HCT116 (cell line): ENCODE measurements at regions not wholly inside any gene's neighbourhood (a gene's known extent, or its start where the extent isn't known, plus 50 kb on each side); places are given as distances from the start of the nearest gene placed in this dataset.

Experiments
- ATAC-seq: fragments of 200-7000 bp; cut with Tn5 transposase; 2 replicates; pipeline ENCODE4 v1.9.1; 2020; ENCODE audit warnings: mild to moderate bottlenecking, moderate library complexity
- BruUV-seq: library from RNA; stranded (reverse); fragments of 400-500 nt; replicated peaks from 2 replicates; lab custom pipeline; 2021; lab: Mats Ljungman, UMichigan
- CTCF ChIA-PET: fragments of 300-600 bp; sonication (Branson Sonifier 250); formaldehyde crosslinking; loops from one replicate; lab custom pipeline; 2021; ENCODE audit warnings: antibody characterized with exemption; lab: Charles Lee
- POLR2A ChIA-PET: fragments of 300-600, 350-600 bp; sonication (Branson Sonifier 250); formaldehyde crosslinking; loops from one replicate; lab custom pipeline; 2021; ENCODE audit warnings: antibody characterized with exemption; lab: Charles Lee
- RAD21 ChIA-PET, 2 experiments: fragments of 300-600 bp; sonication (Branson Sonifier 250); formaldehyde crosslinking; loops; one replicate each; lab custom pipeline; 2023; ENCODE audit warnings: low total read pairs in 2 of 2; ENCODE audit not compliant: uncharacterized antibody in 2 of 2, unreplicated experiment in 2 of 2, low non-redundant PET in 1 of 2; lab: Charles Lee
- DNase-seq: peaks from one replicate; pipeline ENCODE4 v3.0.0-alpha.2; 2010; ENCODE audit warnings: low read depth, low spot score
- H2AFZ ChIP-seq: fragments of 200-600 bp; shearing (Covaris generic), sonication (generic); 2 replicates; pipeline ENCODE4 v1.6.1; 2017; ENCODE audit warnings: low read depth, mixed run types, mixed read lengths, antibody characterized with exemption, low read length; ENCODE audit not compliant: poor library complexity, severe bottlenecking
- H3K27ac ChIP-seq: 2 replicates; pipeline ENCODE4 v1.5.1; 2012; ENCODE audit warnings: low read depth, low read length
- H3K27me3 ChIP-seq: fragments of 200-600 bp; sonication (generic); 2 replicates; pipeline ENCODE4 v1.6.1; 2016; ENCODE audit warnings: mixed run types, low read length, mixed read lengths; ENCODE audit not compliant: insufficient read depth
- H3K36me3 ChIP-seq, 2 experiments: fragments of 200-500 bp in 1 of 2; fragments of 200-600 bp in 1 of 2; sonication (Bioruptor generic) in 1 of 2; sonication (generic) in 1 of 2; 2 replicates each; pipeline versions ENCODE4 v1.5.1 to v1.6.1; 2014 to 2016; ENCODE audit warnings: low read length in 2 of 2, inconsistent platforms in 1 of 2, mixed read lengths in 1 of 2, mixed run types in 1 of 2; ENCODE audit not compliant: insufficient read depth in 2 of 2, control insufficient read depth in 1 of 2
- H3K4me1 ChIP-seq, 2 experiments: fragments of 200-600 bp in 1 of 2; sonication (generic) in 1 of 2; 2 replicates each; pipeline versions ENCODE4 v1.5.1 to v1.6.1; 2012 to 2017; ENCODE audit warnings: low read length in 2 of 2, inconsistent platforms in 1 of 2, mild to moderate bottlenecking in 1 of 2, mixed read lengths in 1 of 2, mixed run types in 1 of 2, moderate library complexity in 1 of 2; ENCODE audit not compliant: insufficient read depth in 2 of 2, control insufficient read depth in 1 of 2
- H3K4me2 ChIP-seq: fragments of 200-600 bp; sonication (generic); 2 replicates; pipeline ENCODE4 v1.6.1; 2017; ENCODE audit warnings: mixed run types, low read length, mixed read lengths
- H3K4me3 ChIP-seq, 2 experiments: fragments of 200-600 bp in 1 of 2; sonication (generic) in 1 of 2; replicated peaks in 1 of 2; 2 replicates each; pipeline ENCODE4 v1.5.1; 2011 to 2016; ENCODE audit warnings: low read length in 2 of 2, control low read depth in 1 of 2, low read depth in 1 of 2, mild to moderate bottlenecking in 1 of 2, mixed read lengths in 1 of 2, mixed run types in 1 of 2
- H3K79me2 ChIP-seq: fragments of 200-600 bp; sonication (generic); 2 replicates; pipeline ENCODE4 v1.6.1; 2017; ENCODE audit warnings: mild to moderate bottlenecking, mixed run types, low read length, moderate library complexity, mixed read lengths; ENCODE audit not compliant: insufficient read depth
- H3K9ac ChIP-seq: fragments of 200-600 bp; sonication (generic); 2 replicates; pipeline ENCODE4 v1.6.1; 2016; ENCODE audit warnings: low read length, mixed read lengths
- H3K9me2 ChIP-seq: fragments of 200-600 bp; sonication (generic), shearing (Covaris generic); 2 replicates; pipeline ENCODE4 v1.6.1; 2017; ENCODE audit warnings: mixed run types, mild to moderate bottlenecking, moderate library complexity; ENCODE audit not compliant: insufficient read depth
- H3K9me3 ChIP-seq, 2 experiments: fragments of 200-500 bp in 1 of 2; fragments of 200-600 bp in 1 of 2; sonication (Bioruptor generic) in 1 of 2; sonication (generic) in 1 of 2; 2 replicates each; pipeline ENCODE4 v1.6.1; 2014 to 2017; ENCODE audit warnings: low read length in 2 of 2, mixed read lengths in 2 of 2, inconsistent platforms in 1 of 2, low read depth in 1 of 2, mild to moderate bottlenecking in 1 of 2, mixed run types in 1 of 2, moderate library complexity in 1 of 2; ENCODE audit not compliant: control insufficient read depth in 1 of 2, insufficient read depth in 1 of 2
- H4K20me1 ChIP-seq: fragments of 200-600 bp; sonication (generic), shearing (Covaris generic); 2 replicates; pipeline ENCODE4 v1.6.1; 2017; ENCODE audit warnings: mixed run types, mild to moderate bottlenecking, moderate library complexity; ENCODE audit not compliant: insufficient read depth
- CBX3 ChIP-seq: IDR thresholded peaks from 2 replicates; pipeline ENCODE4 v1.6.1; 2012; ENCODE audit warnings: low read depth
- EGR1 ChIP-seq: IDR thresholded peaks from 2 replicates; pipeline ENCODE4 v1.6.1; 2012; ENCODE audit warnings: low read depth
- ELF1 ChIP-seq: IDR thresholded peaks from 2 replicates; pipeline ENCODE4 v1.6.1; 2012; ENCODE audit warnings: low read depth, borderline replicate concordance
- EZH2 ChIP-seq: fragments of 200-600 bp; sonication (generic); IDR thresholded peaks from 2 replicates; pipeline ENCODE4 v1.6.1; 2017; ENCODE audit warnings: antibody characterized with exemption, mixed run types
- FOSL1 ChIP-seq: IDR thresholded peaks from 2 replicates; pipeline ENCODE4 v1.6.1; 2012; ENCODE audit warnings: low read depth
- JUND ChIP-seq: IDR thresholded peaks from 2 replicates; pipeline ENCODE4 v1.6.1; 2012
- RAD21 ChIP-seq: IDR thresholded peaks from 2 replicates; pipeline ENCODE4 v1.6.1; 2012; ENCODE audit warnings: low read depth, mild to moderate bottlenecking
- REST ChIP-seq: IDR thresholded peaks from 2 replicates; pipeline ENCODE4 v1.6.1; 2012; ENCODE audit warnings: low read depth
- SP1 ChIP-seq: IDR thresholded peaks from 2 replicates; pipeline ENCODE4 v1.6.1; 2012; ENCODE audit warnings: low read depth
- SRF ChIP-seq: IDR thresholded peaks from 2 replicates; pipeline ENCODE4 v1.6.1; 2012; ENCODE audit warnings: low read depth
- TCF7L2 ChIP-seq: IDR thresholded peaks from 2 replicates; pipeline ENCODE4 v1.7.0; 2011; ENCODE audit warnings: borderline replicate concordance, inconsistent platforms; ENCODE audit not compliant: insufficient read depth, insufficient read length; ENCODE audit errors: extremely low read depth
- ZBTB33 ChIP-seq: IDR thresholded peaks from 2 replicates; pipeline ENCODE4 v1.6.1; 2011; ENCODE audit warnings: mild to moderate bottlenecking, low read length, moderate library complexity; ENCODE audit not compliant: insufficient replicate concordance; ENCODE audit errors: extremely low read depth
- intact Hi-C: fragments of 100-400 bp; cut with micrococcal nuclease; formaldehyde crosslinking; loops from 2 replicates; pipeline ENCODE4 v1.10.0; 2022
- TF ChIP-seq, protein P1 (sequence below), 3 experiments: fragments of 200-600 bp in 1 of 3; sonication (generic) in 1 of 3; IDR thresholded peaks in 2 of 3; conservative IDR thresholded peaks in 1 of 3; 2 replicates each; pipeline ENCODE4 v1.5.1; 2012 to 2017; ENCODE audit warnings: low read depth in 2 of 3, low read length in 2 of 3, antibody characterized with exemption in 1 of 3, borderline replicate concordance in 1 of 3, control low read depth in 1 of 3, mild to moderate bottlenecking in 1 of 3, mixed read lengths in 1 of 3, mixed run types in 1 of 3, moderate library complexity in 1 of 3; ENCODE audit not compliant: insufficient read depth in 1 of 3
- TF ChIP-seq, protein P2 (sequence below): IDR thresholded peaks from 2 replicates; pipeline ENCODE4 v1.6.1; 2012

DNA sequence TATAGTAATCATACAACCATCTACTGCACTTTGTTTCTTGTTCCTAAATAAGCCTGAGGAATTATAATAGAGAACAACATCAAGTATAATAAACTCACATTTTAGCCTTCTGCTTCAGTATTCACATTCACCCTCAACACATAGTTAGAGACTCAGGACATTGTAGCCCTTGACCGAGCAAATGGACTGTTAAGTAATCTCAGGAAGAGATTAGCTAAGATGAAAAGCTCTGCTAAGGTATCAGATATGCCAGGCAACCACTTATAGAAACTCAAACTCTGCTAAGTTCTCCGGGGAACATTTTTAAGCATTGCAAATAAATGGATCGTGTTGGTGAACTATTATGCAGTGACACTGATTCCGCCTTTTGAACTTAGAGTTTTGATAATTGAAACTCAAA is 252.0 kb downstream of the DTWD2 start:
- no peaks in the 10 kb centered on the region for H3K27me3 ChIP-seq
- H3K79me2 ChIP-seq: no peaks in the 10 kb centered on the region
- no peak overlapping the region for H3K27ac ChIP-seq
- H3K4me3 ChIP-seq: no peak overlapping the region
- no peak overlapping the region for H2AFZ ChIP-seq
- H3K9me3 ChIP-seq: no peaks in the 10 kb centered on the region
- intact Hi-C loops: no loop called here
- DNase-seq: no peak
- H4K20me1 ChIP-seq: no peaks in the 10 kb centered on the region
- TF ChIP-seq CBX3: no peak
- no peak for TF ChIP-seq JUND
- TF ChIP-seq ELF1: no peak
- TF ChIP-seq TCF7L2: no peak
- no peak for TF ChIP-seq SRF
- TF ChIP-seq, protein P1, sequence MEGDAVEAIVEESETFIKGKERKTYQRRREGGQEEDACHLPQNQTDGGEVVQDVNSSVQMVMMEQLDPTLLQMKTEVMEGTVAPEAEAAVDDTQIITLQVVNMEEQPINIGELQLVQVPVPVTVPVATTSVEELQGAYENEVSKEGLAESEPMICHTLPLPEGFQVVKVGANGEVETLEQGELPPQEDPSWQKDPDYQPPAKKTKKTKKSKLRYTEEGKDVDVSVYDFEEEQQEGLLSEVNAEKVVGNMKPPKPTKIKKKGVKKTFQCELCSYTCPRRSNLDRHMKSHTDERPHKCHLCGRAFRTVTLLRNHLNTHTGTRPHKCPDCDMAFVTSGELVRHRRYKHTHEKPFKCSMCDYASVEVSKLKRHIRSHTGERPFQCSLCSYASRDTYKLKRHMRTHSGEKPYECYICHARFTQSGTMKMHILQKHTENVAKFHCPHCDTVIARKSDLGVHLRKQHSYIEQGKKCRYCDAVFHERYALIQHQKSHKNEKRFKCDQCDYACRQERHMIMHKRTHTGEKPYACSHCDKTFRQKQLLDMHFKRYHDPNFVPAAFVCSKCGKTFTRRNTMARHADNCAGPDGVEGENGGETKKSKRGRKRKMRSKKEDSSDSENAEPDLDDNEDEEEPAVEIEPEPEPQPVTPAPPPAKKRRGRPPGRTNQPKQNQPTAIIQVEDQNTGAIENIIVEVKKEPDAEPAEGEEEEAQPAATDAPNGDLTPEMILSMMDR (IDR thresholded peaks at IDR 0.05 in 2 of 3, conservative IDR thresholded peaks at IDR 0.05 in 1 of 3; ENCODE audit: borderline replicate concordance in 1 of 3, insufficient read depth in 1 of 3, low read depth in 2 of 3, low read length in 2 of 3): no peak
- no peak for TF ChIP-seq FOSL1
- TF ChIP-seq EZH2: no peak
- TF ChIP-seq EGR1: no peak
- no peak for TF ChIP-seq SP1
- TF ChIP-seq, protein P2, sequence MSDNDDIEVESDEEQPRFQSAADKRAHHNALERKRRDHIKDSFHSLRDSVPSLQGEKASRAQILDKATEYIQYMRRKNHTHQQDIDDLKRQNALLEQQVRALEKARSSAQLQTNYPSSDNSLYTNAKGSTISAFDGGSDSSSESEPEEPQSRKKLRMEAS: no peak
- no peak for TF ChIP-seq REST
- TF ChIP-seq RAD21: no peak
- TF ChIP-seq ZBTB33: no peak
- ChIA-PET POLR2A (interaction anchor here (0.6 kb wide), 1 partner anchor 202 kb away, joined by 4 read pairs; no protein-coding TSS in a partner anchor), RAD21 (no interaction called here), CTCF (no interaction called here)
- H3K9ac ChIP-seq: no peak overlapping the region
- BruUV-seq: no TSS peak
- no peaks in the 10 kb centered on the region for H3K36me3 ChIP-seq
- ATAC-seq: no peak
- H3K4me1 ChIP-seq: no peaks in the 10 kb centered on the region
- H3K9me2 ChIP-seq: no peaks in the 10 kb centered on the region
- H3K4me2 ChIP-seq: no peak overlapping the region
